B cell (primary cell): ENCODE measurements at regions not wholly inside any gene's neighbourhood (a gene's known extent, or its start where the extent isn't known, plus 50 kb on each side); places are given as distances from the start of the nearest gene placed in this dataset.
"Not testable (repeated sequence)": the region's sequence is repeated elsewhere in the genome, so short reads cannot be mapped to it uniquely, and the experiment has no call there.

Experiments used
- ATAC-seq: fragments of 200-7000 bp; cut with Tn5 transposase; one replicate; pipeline ENCODE4 v1.10.0; 2021; ENCODE audit warnings: low read depth, mild to moderate bottlenecking, moderate number of reproducible peaks, moderate library complexity
- CTCF ChIA-PET: fragments of 350-600 bp; sonication (Branson Sonifier 250); formaldehyde crosslinking; loops from one replicate; lab custom pipeline; 2021; ENCODE audit warnings: antibody characterized with exemption, inconsistent platforms; lab: Charles Lee
- POLR2A ChIA-PET: fragments of 350-600 bp; sonication (Branson Sonifier 250); formaldehyde crosslinking; loops from one replicate; lab custom pipeline; 2021; ENCODE audit warnings: antibody characterized with exemption; lab: Charles Lee
- DNase-seq: peaks from one replicate; pipeline ENCODE4 v3.0.0; 2013
- H2AFZ ChIP-seq: 2 replicates; pipeline ENCODE4 v1.6.1; 2012; ENCODE audit warnings: mild to moderate bottlenecking, low read depth, low read length; ENCODE audit not compliant: insufficient read depth, poor library complexity, severe bottlenecking
- H3K27ac ChIP-seq, 2 donors: 1 replicate in 1 of 2; 2 replicates in 1 of 2; pipeline ENCODE4 v1.5.1; 2012 to 2013; ENCODE audit warnings: low read length in 2 of 2, mild to moderate bottlenecking in 2 of 2, moderate library complexity in 1 of 2
- H3K27me3 ChIP-seq, 4 experiments: fragments of 200-600 bp in 1 of 4; sonication (generic) in 1 of 4; replicated peaks in 1 of 4; 1 replicate in 2 of 4; 2 replicates in 2 of 4; pipeline versions ENCODE4 v1.6.1 to v1.7.0; 2013 to 2016; ENCODE audit warnings: low read length in 3 of 4, mild to moderate bottlenecking in 2 of 4, mixed read lengths in 1 of 4, moderate library complexity in 1 of 4; ENCODE audit not compliant: insufficient read depth in 4 of 4, control insufficient read depth in 3 of 4; ENCODE audit errors: control extremely low read depth in 1 of 4
- H3K36me3 ChIP-seq, 2 experiments: replicated peaks in 1 of 2; 1 replicate in 1 of 2; 2 replicates in 1 of 2; pipeline versions ENCODE4 v1.6.1 to v1.7.1; 2013; ENCODE audit warnings: low read length in 1 of 2; ENCODE audit not compliant: insufficient read depth in 2 of 2, control insufficient read depth in 1 of 2; ENCODE audit errors: control extremely low read depth in 1 of 2, extremely low read depth in 1 of 2
- H3K4me1 ChIP-seq, 2 donors: fragments of 200-600 bp in 1 of 2; sonication (generic) in 1 of 2; 1 replicate in 1 of 2; 2 replicates in 1 of 2; pipeline versions ENCODE4 v1.5.1 to v1.6.1; 2013 to 2017; ENCODE audit warnings: low read length in 2 of 2; ENCODE audit not compliant: control insufficient read depth in 2 of 2, insufficient read depth in 2 of 2
- H3K4me2 ChIP-seq: replicated peaks from 2 replicates; pipeline ENCODE3; 2012; ENCODE audit warnings: mild to moderate bottlenecking, low read depth, low read length; ENCODE audit not compliant: poor library complexity, severe bottlenecking
- H3K4me3 ChIP-seq, 5 experiments: fragments of 200-600 bp in 1 of 5; sonication (generic) in 1 of 5; 1 replicate in 3 of 5; 2 replicates in 2 of 5; pipeline versions ENCODE4 v1.5.1 to v1.7.0; 2011 to 2016; ENCODE audit warnings: low read length in 4 of 5, mild to moderate bottlenecking in 4 of 5, low read depth in 2 of 5, control low read depth in 1 of 5, moderate library complexity in 1 of 5; ENCODE audit not compliant: insufficient read depth in 1 of 5; ENCODE audit errors: control extremely low read depth in 1 of 5, extremely low read depth in 1 of 5
- H3K79me2 ChIP-seq: fragments of 200-600 bp; sonication (generic); one replicate; pipeline ENCODE4 v1.6.0; 2016; ENCODE audit warnings: low read length; ENCODE audit not compliant: control insufficient read depth, insufficient read depth
- H3K9ac ChIP-seq: fragments of 200-600 bp; sonication (generic); 2 replicates; pipeline ENCODE4 v1.6.1; 2017; ENCODE audit warnings: mild to moderate bottlenecking, low read length, moderate library complexity
- H3K9me3 ChIP-seq, 3 donors: one replicate each; pipeline versions ENCODE4 v1.6.1 to v1.7.1; 2013; ENCODE audit warnings: low read length in 2 of 3; ENCODE audit not compliant: control insufficient read depth in 2 of 3, insufficient read depth in 1 of 3; ENCODE audit errors: control extremely low read depth in 1 of 3
- H4K20me1 ChIP-seq: 2 replicates; pipeline ENCODE4 v1.6.0; 2012; ENCODE audit warnings: mild to moderate bottlenecking, low read length; ENCODE audit not compliant: insufficient read depth, control insufficient read depth, poor library complexity, severe bottlenecking
- H3K27ac Mint-ChIP-seq: one replicate; pipeline ENCODE4 v1.8.0; 2021; ENCODE audit warnings: mixed read lengths
- H3K27me3 Mint-ChIP-seq: one replicate; pipeline ENCODE4 v1.8.0; 2021; ENCODE audit warnings: mixed read lengths
- H3K4me1 Mint-ChIP-seq: one replicate; pipeline ENCODE4 v1.8.0; 2021; ENCODE audit warnings: mixed read lengths
- H3K4me3 Mint-ChIP-seq: one replicate; pipeline ENCODE4 v1.8.0; 2021; ENCODE audit warnings: mixed read lengths
- H3K9me3 Mint-ChIP-seq: one replicate; pipeline ENCODE4 v1.8.0; 2022; ENCODE audit warnings: mixed read lengths; ENCODE audit not compliant: insufficient read depth
- CTCF ChIP-seq: fragments of 200-600 bp; IDR thresholded peaks from one replicate; pipeline ENCODE4 v1.8.0; 2022; ENCODE audit warnings: antibody characterized with exemption, mild to moderate bottlenecking
- EZH2 ChIP-seq: IDR thresholded peaks from 2 replicates; pipeline ENCODE4 v1.6.1; 2012; ENCODE audit warnings: borderline replicate concordance, low read depth, mild to moderate bottlenecking, moderate library complexity, low read length; ENCODE audit not compliant: insufficient read depth, poor library complexity, severe bottlenecking
- whole genome bisulfite sequencing: methylation state at CpG from one replicate; pipeline ENCODE4 v1.1.5; 2013; ENCODE audit warnings: missing lambda C conversion rate; ENCODE audit not compliant: insufficient coverage; 5-methylcytosine and 5-hydroxymethylcytosine counted together
- intact Hi-C: fragments of 100-400 bp; cut with micrococcal nuclease; formaldehyde crosslinking; loops from one replicate; pipeline ENCODE4 v1.10.0; 2022

GRCh38 chr11:112705148-112705547 lies 256.1 kb upstream of the NCAM1 start:
- H3K4me1 Mint-ChIP-seq = no peaks in the 10 kb centered on the region
- ChIA-PET POLR2A (no interaction called here), CTCF (no interaction called here)
- WGBS = 94% methylated on average over 2 of the region's 2 CpGs
- H3K9me3 Mint-ChIP-seq = no peaks in the 10 kb centered on the region
- no peak for DNase-seq
- H3K27me3 ChIP-seq = no peaks in the 10 kb centered on the region
- H3K36me3 ChIP-seq = no peaks in the 10 kb centered on the region
- no peak overlapping the region for H3K4me3 Mint-ChIP-seq
- H3K79me2 ChIP-seq = no peaks in the 10 kb centered on the region
- TF ChIP-seq CTCF (no peak), EZH2 (no peak)
- no peaks in the 10 kb centered on the region for H3K4me1 ChIP-seq
- H3K27me3 Mint-ChIP-seq = peaks cover 6% of the 10 kb centered on the region
- no peak overlapping the region for H3K4me2 ChIP-seq
- no peak overlapping the region for H3K27ac Mint-ChIP-seq
- H3K9me3 ChIP-seq = no peaks in the 10 kb centered on the region
- no peaks in the 10 kb centered on the region for H4K20me1 ChIP-seq
- H3K4me3 ChIP-seq = no peak overlapping the region
- no peak overlapping the region for H3K9ac ChIP-seq
- intact Hi-C loops = no loop called here
- no peak for ATAC-seq
- H3K27ac ChIP-seq = no peak overlapping the region
- no peak overlapping the region for H2AFZ ChIP-seq

GRCh38 chr11:112706863-112707262 lies 254.4 kb upstream of the NCAM1 start:
- WGBS = 90% methylated on average over 1 of the region's 1 CpG
- Mint-ChIP-seq H3K4me1 (no peaks in the 10 kb centered on the region), H3K27ac (no peak overlapping the region), H3K4me3 (no peak overlapping the region), H3K9me3 (no peaks in the 10 kb centered on the region), H3K27me3 (peaks cover 6% of the 10 kb centered on the region)
- no peaks in the 10 kb centered on the region for H3K9me3 ChIP-seq
- H2AFZ ChIP-seq = no peak overlapping the region
- intact Hi-C loops = no loop called here
- POLR2A ChIA-PET = no interaction called here
- no peaks in the 10 kb centered on the region for H3K79me2 ChIP-seq
- ATAC-seq (no peak), DNase-seq (no peak)
- no peak overlapping the region for H3K4me2 ChIP-seq
- no peak overlapping the region for H3K9ac ChIP-seq
- no peak overlapping the region for H3K27ac ChIP-seq
- TF ChIP-seq CTCF (no peak), EZH2 (no peak)
- H3K4me3 ChIP-seq = no peak overlapping the region
- H3K27me3 ChIP-seq = no peaks in the 10 kb centered on the region
- H3K4me1 ChIP-seq = no peaks in the 10 kb centered on the region
- CTCF ChIA-PET = no interaction called here
- H3K36me3 ChIP-seq = no peaks in the 10 kb centered on the region
- H4K20me1 ChIP-seq = no peaks in the 10 kb centered on the region

GRCh38 chr11:112714340-112714739 lies 246.9 kb upstream of the NCAM1 start:
- H3K4me2 ChIP-seq, DNase-seq, H3K27ac ChIP-seq, H2AFZ ChIP-seq, H4K20me1 ChIP-seq, H3K4me1 Mint-ChIP-seq, H3K9me3 ChIP-seq, H3K27ac Mint-ChIP-seq, H3K9ac ChIP-seq, POLR2A ChIA-PET, H3K36me3 ChIP-seq, ATAC-seq, H3K4me3 Mint-ChIP-seq, H3K27me3 ChIP-seq, CTCF ChIA-PET, intact Hi-C loops, H3K4me3 ChIP-seq, H3K79me2 ChIP-seq, H3K9me3 Mint-ChIP-seq, H3K4me1 ChIP-seq: not testable (repeated sequence)
- WGBS = 95% methylated on average over 3 of the region's 4 CpGs
- peaks cover 12% of the 10 kb centered on the region for H3K27me3 Mint-ChIP-seq
